ENCODE measurements at regions not wholly inside any gene's neighbourhood (a gene's known extent, or its start where the extent isn't known, plus 50 kb on each side); places are given as distances from the start of the nearest gene placed in this dataset.

GRCh38 chr12:115207216-115207915, 523.4 kb upstream of the TBX3 start:
- DNase-seq, result no peak

- DNase-seq, result no peak
Observed at GRCh38 chr12:115206801-115207200, 522.8 kb upstream of the TBX3 start.

- no peak for DNase-seq
Observed at GRCh38 chr12:115205755-115206308, 521.9 kb upstream of the TBX3 start.

GRCh38 chr12:115204957-115205754, 521.2 kb upstream of the TBX3 start:
- DNase-seq, result no peak

GRCh38 chr12:115203701-115204100, 519.7 kb upstream of the TBX3 start:
- DNase-seq, result no peak

GRCh38 chr12:115201966-115202365, 518.0 kb upstream of the TBX3 start:
- DNase-seq, result no peak

- DNase-seq, result no peak
Observed at GRCh38 chr12:115199831-115200230, 515.9 kb upstream of the TBX3 start.

GRCh38 chr12:115194857-115195256, 510.9 kb upstream of the TBX3 start:
- DNase-seq, result no peak

GRCh38 chr12:115194448-115194847, 510.5 kb upstream of the TBX3 start:
- DNase-seq, result no peak

- no peak for DNase-seq
Observed at GRCh38 chr12:115191342-115191741, 507.4 kb upstream of the TBX3 start.

GRCh38 chr12:115190010-115190770, 506.2 kb upstream of the TBX3 start:
- DNase-seq, result no peak

- no peak for DNase-seq
Observed at GRCh38 chr12:115185506-115185905, 501.5 kb upstream of the TBX3 start.

- no peak for DNase-seq
Observed at GRCh38 chr12:115183752-115184151, 499.8 kb upstream of the TBX3 start.

GRCh38 chr12:115177899-115178298, 493.9 kb upstream of the TBX3 start:
- no peak for DNase-seq

GRCh38 chr12:115176741-115177400, 492.9 kb upstream of the TBX3 start:
- no peak for DNase-seq

GRCh38 chr12:115174920-115175319, 490.9 kb upstream of the TBX3 start:
- no peak for DNase-seq

GRCh38 chr12:115172521-115172920, 488.5 kb upstream of the TBX3 start:
- DNase-seq, result no peak

- no peak for DNase-seq
Observed at GRCh38 chr12:115169981-115170380, 486.0 kb upstream of the TBX3 start.

GRCh38 chr12:115166698-115167315, 482.8 kb upstream of the TBX3 start:
- DNase-seq, result no peak

- DNase-seq, result no peak
Observed at GRCh38 chr12:115163710-115164109, 479.7 kb upstream of the TBX3 start.

GRCh38 chr12:115160271-115161128, 476.5 kb upstream of the TBX3 start:
- DNase-seq, result no peak
